ENCODE measurements at regions not wholly inside any gene's neighbourhood (a gene's known extent, or its start where the extent isn't known, plus 50 kb on each side); places are given as distances from the start of the nearest gene placed in this dataset.

- DNase-seq (ENCODE audit: insufficient read length, low spot score), result no peak
- no peak for FAIRE-seq
- TF ChIP-seq CTCF (IDR thresholded peaks at IDR 0.05; ENCODE audit: insufficient read depth, missing control alignments), result no peak
Measured at GRCh38 chr2:188813857-188814256, 160.3 kb upstream of the COL3A1 start.

GRCh38 chr2:188819011-188819410 is 155.2 kb upstream of the COL3A1 start:
- FAIRE-seq (no peak), DNase-seq (ENCODE audit: insufficient read length, low spot score) (no peak)
- no peak for TF ChIP-seq CTCF (IDR thresholded peaks at IDR 0.05; ENCODE audit: insufficient read depth, missing control alignments)

- TF ChIP-seq CTCF (IDR thresholded peaks at IDR 0.05; ENCODE audit: insufficient read depth, missing control alignments), result no peak
- FAIRE-seq (no peak), DNase-seq (ENCODE audit: insufficient read length, low spot score) (no peak)
Measured at GRCh38 chr2:188819792-188820191, 154.4 kb upstream of the COL3A1 start.

- DNase-seq (ENCODE audit: insufficient read length, low spot score) (no peak), FAIRE-seq (no peak)
- no peak for TF ChIP-seq CTCF (IDR thresholded peaks at IDR 0.05; ENCODE audit: insufficient read depth, missing control alignments)
Measured at GRCh38 chr2:188820576-188820975, 153.6 kb upstream of the COL3A1 start.

GRCh38 chr2:188824125-188824524 is 150.0 kb upstream of the COL3A1 start:
- no peak for TF ChIP-seq CTCF (IDR thresholded peaks at IDR 0.05; ENCODE audit: insufficient read depth, missing control alignments)
- FAIRE-seq, result no peak
- no peak for DNase-seq (ENCODE audit: insufficient read length, low spot score)

- DNase-seq (ENCODE audit: insufficient read length, low spot score) (no peak), FAIRE-seq (no peak)
- no peak for TF ChIP-seq CTCF (IDR thresholded peaks at IDR 0.05; ENCODE audit: insufficient read depth, missing control alignments)
Measured at GRCh38 chr2:188833331-188833730, 140.8 kb upstream of the COL3A1 start.

- TF ChIP-seq CTCF (IDR thresholded peaks at IDR 0.05; ENCODE audit: insufficient read depth, missing control alignments), result no peak
- FAIRE-seq (no peak), DNase-seq (ENCODE audit: insufficient read length, low spot score) (no peak)
Measured at GRCh38 chr2:188833799-188834198, 140.4 kb upstream of the COL3A1 start.

Data from D721Med (cell line).